Ammon's horn (tissue), 1 donor: ENCODE measurements at regions not wholly inside any gene's neighbourhood (a gene's known extent, or its start where the extent isn't known, plus 50 kb on each side); places are given as distances from the start of the nearest gene placed in this dataset.
A peak's percentile ranks its signal among the peaks of the same experiment; 100 is the strongest.
"Not testable (repeated sequence)": the region's sequence is repeated elsewhere in the genome, so short reads cannot be mapped to it uniquely, and the experiment has no call there.

ENCODE experiments used
- DNase-seq: peaks from one replicate; pipeline ENCODE4 v3.0.0-alpha.2; 2016; ENCODE audit warnings: low spot score

DNA sequence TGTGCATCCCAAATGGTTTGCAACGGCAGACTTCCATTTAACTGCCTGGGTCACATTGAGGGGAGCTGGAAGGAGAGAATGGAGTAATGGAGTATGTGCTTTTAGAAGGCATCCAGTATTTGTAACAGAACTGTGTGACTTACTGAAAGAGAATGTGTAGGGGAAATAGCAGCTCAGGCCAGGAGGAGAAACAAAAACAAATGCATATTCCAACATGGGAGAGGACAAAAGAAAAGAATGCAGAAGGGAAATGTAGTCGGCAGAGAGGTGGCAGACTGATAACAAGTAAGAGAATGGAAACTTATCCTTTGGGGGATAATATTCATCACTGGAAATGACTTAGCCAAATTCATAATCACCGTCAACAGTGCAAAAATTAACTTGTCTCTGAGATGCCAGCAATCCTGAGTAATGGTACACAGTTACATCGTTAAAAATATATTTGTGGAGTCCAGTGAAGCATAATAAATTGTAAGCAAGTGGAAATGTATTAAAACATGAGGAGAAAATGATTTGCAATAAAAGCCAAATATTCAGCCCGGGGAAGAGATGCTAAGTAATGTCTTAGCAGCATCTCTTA lies 294.9 kb upstream of the SGO1 start:
- DNase-seq: no peak

DNA sequence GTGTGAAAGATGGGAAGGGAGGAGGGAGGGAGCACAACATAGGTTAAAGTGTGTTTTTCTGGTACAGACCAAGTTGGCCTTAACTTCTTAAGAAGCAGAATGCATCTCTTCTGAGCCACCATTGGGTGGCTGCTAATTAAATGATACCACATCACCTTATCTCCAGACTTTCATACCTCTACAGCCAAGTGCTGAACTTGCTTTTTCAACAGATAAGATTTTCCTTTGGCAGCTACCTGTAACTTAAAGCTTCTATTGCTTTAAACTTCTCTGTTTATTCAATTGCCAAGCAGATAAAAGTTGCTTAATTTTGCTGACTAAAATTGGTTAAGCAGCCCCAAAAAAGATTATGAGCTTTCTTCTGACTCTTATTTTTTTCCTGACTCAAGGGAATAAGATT lies 292.4 kb upstream of the SGO1 start:
- DNase-seq: no peak

DNA sequence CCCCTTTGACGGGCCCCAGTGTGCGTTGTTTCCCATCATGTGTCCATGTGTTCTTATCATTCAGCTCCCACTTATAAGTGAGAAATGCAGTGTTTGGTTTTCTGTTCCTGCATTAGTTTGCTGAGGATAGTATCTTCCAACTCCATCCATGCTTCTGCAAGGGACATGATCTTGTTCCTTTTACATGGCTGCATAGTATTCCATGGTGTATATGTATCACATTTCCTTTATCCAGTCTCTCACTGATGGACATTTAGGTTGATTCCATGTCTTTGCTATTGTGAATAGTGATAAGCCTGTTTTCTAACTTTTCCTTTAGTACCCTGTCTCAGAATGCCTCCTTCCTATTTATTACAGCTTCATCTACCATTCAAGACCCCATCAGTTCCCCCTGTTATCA lies 278.2 kb upstream of the SGO1 start:
- DNase-seq: not testable (repeated sequence)

DNA sequence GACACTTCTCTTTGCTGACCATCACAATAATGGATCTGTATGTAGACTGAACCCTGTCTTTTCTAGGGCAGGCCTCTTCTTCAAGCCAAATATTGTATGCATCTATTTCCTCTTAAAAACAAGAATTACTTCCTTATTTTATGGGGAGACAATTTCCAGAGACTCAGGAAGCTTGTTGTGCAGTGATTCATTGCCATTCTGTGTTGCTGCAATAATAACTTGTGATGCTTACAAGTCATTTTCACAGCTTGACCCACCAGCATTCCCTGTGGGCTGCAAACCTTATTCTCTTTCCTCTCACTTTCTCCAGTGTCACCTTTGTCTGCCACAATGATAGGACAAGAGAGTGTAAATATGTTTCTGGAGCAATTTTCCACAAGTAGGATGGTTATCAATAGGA lies 276.7 kb upstream of the SGO1 start:
- no peak for DNase-seq

DNA sequence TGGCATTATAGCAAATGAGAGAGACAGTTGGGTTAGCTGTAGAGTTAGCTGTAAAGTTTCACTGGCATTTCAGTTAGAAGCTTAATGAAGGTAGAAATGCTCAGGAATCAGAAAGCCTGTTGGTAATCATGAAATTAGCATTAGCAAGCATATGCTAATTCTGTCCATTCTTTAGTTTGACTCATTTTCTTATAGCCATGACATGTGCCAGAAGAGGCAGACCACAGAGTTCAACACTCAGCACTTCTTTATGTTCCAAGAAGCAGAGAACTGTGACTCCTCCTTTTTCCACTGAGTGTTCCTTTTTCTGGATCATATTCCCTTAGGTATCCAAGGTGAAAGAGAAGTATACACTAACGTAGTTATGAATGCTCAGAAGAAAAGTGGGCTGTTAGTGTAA lies 276.2 kb upstream of the SGO1 start:
- no peak for DNase-seq

DNA sequence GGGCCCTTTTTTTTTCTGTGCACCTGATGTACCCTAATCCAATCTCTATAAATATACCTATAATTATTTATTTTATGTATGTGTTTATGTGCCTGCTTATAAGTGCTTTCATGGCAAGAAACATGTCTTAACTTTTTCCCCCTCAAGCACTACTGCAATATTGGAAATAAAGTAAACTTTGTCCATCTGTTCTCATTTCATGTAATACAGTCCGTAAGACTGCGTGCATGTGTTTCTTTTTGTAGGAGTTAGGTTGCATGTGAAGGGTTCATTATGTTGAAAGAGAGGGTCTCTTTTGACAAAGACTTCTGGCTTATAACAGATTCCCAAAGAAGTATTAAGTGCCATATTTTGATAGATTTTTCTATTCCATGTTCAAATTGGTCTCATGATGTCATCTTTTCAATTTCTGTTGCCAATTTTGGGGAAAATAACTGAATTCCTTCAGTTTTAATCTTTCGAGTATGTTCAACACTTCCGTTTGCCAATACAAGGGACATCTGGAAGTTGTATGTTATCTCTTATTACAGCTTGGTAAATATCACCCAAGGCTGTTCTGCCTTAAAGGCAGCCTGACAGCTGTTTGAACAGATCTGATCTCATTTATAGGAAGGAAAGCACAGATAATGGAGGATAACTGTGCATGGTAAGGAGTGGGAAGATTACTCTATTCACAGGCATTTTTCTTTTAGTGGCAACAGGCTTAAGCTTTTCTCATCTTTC lies 273.1 kb upstream of the SGO1 start:
- peak; percentile 3 for DNase-seq

DNA sequence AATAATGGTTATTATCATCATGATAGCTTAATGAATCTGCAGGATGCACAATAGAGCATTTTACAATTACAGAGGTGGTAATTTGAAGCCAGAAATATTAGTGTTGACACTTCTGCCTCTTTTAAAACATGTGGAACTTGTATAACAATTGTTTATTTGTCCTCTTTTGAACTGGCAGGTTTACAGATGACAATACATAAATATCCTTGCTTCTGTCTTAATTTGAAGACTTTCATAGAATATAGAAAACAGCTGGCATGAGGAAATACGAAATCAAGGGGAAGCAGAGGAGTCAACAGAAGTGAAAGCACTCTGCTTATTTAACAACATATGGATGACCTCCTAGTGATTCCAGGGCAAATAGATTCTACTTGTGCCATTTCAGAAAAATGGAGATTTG lies 270.5 kb upstream of the SGO1 start:
- no peak for DNase-seq

DNA sequence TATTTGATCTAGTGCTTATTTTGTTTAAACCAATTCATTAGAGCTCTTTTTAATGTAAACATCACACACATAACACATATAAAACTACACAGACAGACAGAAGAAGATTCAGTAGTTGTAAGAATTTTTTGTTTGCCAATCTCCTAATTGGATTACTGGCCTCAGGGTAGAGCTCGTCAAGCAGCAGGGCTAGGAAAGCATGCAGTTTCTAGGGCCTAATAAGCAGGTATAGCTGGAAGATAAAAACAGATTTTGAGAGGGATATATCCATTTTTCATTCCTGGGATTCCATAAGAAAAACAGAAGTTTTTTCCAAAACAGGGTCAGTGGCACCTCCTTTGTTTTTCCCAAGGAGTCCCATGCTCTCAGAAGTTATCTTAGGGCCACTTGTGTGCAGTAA lies 265.2 kb upstream of the SGO1 start:
- no peak for DNase-seq

DNA sequence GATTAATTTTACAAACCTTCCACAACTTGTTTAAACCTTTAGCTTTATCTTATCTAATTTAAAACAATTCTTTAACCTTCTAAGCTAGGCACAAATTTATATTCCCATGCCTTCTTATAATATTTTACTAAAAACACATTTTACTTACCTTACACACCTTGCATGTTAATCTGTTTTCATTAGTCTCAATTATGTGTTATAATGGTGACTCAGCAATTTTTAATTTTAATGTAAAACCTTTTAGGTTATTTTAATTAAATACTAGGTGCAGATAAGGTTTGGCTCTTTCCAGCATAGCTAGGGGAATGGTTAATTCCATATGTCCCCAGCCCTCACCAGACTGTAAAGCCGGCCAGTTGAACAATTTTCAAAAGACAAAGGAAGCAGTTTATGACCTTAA lies 264.6 kb upstream of the SGO1 start:
- no peak for DNase-seq

DNA sequence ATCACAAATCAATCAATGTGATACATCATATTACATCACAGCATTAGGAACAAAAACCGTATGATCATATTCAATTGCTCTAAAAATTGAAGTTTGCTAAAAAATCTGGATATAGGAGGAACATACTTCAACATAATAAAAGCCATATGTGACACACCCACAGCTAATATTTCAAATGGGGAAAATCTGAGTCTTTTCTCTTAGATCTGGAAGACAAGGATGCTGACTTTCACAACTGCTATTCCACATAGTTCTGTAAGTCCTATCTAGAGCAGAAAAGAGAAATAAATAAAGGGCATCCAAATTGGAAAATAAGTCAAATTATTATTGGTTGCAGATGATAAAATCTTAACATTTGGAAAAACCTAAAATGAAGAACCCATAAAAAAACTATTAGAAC lies 256.8 kb upstream of the SGO1 start:
- no peak for DNase-seq

DNA sequence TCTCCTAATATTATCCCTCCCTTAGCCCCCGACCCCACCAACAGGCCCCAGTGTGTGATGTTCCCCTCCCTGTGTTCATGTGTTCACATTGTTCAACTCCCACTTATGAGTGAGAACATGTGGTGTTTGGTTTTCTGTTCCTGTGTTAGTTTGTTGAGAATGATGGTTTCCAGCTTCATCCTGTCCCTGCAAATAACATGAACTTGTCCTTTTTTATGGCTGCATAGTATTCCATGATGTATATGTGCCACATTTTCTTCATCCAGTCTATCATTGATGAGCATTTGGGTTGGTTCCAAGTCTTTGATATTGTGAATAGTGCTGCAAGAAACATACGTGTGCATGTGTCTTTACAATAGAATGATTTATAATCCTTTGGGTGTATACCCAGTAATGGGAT lies 241.3 kb upstream of the SGO1 start:
- DNase-seq: not testable (repeated sequence)

DNA sequence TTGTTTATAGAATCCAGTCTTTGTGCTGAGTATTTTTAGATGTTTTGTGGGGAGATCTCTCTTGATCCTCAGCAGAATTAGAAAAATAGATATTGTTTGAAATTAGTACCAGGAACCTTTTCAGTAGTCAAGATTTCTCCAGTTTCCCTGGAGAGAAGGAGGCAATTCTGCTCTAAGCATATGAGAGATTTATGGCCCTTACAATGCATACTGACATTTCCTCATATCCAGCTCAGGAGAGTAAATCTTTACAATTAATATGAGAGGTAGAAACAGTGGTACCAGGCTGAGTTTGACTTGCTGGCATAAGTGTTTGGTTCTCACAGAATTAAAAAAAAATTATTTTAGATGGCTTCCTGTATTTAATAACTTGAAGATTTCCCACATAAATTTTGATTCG lies 239.1 kb upstream of the SGO1 start:
- no peak for DNase-seq

DNA sequence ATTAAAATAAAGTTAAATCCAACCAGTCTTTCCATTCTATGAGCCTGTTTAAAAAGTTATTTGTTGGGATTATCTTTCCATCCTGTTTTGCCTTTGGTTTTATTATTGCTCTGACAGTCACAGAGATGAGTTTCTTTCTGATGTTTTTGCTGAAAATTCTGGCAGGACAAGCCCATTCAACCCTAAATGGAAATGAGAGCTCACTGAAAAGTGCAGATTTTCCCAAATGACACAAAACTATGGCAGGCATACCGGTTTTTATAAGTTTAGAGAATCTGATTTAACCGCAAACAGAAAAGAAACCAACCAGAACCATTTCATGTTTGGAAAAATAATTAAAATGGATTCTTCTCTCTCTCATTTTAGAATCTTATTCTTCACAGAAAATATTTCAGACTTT lies 238.1 kb upstream of the SGO1 start:
- DNase-seq: no peak

DNA sequence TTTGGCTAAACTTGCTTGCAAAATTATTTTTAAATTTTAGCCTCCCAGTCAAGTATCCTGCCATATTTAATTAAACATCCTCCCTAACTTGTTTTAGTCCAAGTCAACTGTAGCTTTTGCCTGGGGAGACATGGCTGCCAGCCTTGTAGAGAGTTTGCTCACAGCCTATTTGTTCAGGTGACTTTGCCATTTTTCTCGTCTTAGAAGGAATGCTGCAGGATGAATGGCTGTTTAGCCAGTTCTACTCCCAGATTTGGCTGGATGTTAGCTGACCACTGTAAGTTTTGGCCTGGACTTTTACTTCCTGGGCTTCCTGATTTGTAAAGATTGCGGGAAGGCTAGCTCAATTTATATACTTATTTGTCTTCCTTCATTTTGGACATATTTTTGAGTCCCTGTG lies 236.4 kb upstream of the SGO1 start:
- DNase-seq: no peak

DNA sequence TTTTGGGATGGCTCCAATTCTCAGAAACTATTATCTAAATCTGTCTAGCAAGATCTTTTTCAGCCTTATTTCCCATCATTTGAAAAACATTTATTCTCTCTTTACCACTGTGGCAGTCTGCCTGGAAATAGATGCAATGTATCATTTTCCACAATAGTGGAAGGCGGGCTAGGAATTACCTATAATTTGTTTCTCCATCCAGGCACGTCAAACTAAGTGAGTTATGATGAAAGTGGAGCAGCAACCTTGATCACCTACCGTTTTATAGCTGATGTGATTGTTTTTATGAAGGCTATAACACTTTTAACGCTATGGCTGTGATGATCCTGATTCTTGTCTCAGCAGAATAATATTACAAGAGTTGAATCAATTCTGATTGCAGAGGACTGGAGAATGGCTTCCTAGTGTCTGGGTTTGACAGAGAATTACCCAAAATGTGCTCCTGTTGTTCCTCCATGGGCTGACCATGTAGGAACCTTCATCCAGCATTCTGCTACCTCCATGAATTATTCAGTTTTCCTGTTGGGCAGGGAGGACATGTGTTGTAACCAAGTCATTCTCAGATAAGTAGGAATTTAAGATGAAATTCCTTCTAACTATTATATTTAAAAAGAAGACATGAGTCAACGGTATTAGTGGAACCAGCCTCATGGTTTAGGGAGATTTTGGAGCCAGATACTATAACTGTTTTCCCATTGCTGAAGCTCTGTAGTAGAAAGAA lies 231.5 kb upstream of the SGO1 start:
- no peak for DNase-seq

DNA sequence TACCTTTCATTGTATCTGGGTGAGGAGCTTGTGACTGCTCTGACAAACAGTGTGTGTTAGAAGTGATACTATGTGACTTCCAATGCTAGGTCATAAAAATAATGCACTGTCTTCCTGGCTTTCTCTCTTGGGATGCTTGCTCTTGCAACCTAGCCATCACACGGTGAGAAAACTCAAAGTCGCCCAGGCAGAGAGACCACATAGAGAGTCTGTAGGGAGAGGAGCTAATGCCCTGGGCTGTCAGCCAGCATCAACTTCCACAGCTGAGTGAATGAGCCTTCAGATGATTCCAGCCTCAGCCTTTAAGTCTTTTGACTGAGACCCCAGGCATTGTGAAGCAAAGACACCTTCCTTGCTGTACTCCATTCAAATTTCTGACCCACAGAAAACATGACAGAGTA lies 220.6 kb upstream of the SGO1 start:
- DNase-seq: no peak

DNA sequence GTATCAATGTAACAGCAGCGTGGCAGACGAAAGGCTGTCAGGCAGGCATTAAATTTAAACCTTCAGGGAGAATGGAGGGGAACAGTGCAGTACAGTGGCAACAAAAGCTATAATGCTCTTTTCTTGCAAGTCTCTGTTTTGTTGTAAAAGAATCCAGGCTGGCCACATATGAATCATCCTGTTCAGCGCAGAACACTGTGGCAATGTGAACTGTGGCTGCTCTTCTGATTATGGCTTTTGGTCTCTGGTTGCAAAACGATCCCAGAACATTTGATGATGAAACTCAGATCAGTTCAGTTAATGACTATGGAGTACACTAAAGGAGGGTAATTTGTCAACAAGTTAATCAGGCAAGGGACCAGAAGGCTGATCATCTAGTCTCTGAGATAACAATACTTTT lies 219.7 kb upstream of the SGO1 start:
- peak; percentile 19 for DNase-seq

DNA sequence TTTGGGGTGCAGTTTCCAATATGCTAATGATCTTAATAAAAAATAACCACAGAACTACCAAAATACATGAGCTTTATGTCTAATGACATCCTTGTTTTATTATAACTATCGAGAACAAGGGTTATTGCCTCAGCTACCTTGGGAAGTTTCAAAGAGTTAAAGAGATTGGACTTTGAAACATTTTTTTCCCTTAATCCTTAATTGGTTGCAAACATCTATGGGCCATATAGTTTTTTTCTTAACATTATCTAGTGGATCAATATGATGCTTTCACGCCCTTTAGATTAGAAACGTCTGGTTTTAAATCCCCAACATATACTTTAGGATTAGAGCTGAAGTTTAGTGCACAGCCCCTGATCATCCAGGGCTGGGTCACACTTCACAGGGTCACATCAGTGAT lies 219.2 kb upstream of the SGO1 start:
- DNase-seq: no peak

DNA sequence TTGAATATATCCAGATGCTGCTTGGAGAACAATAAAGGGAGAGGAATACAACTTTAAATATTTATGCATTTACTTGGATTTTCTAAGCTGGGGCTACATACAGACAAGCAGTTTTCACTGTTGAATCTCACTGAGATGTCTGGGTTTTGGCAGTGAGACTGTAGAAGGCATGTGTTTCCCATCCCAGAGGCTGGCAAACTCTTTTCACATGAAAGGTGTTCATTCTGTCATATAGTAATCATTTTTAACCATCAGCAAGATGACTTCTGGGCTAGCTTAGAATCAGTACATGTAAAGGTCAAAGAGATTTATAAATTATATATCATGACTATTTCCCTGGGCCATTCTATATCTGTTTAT lies 218.7 kb upstream of the SGO1 start:
- DNase-seq: no peak

DNA sequence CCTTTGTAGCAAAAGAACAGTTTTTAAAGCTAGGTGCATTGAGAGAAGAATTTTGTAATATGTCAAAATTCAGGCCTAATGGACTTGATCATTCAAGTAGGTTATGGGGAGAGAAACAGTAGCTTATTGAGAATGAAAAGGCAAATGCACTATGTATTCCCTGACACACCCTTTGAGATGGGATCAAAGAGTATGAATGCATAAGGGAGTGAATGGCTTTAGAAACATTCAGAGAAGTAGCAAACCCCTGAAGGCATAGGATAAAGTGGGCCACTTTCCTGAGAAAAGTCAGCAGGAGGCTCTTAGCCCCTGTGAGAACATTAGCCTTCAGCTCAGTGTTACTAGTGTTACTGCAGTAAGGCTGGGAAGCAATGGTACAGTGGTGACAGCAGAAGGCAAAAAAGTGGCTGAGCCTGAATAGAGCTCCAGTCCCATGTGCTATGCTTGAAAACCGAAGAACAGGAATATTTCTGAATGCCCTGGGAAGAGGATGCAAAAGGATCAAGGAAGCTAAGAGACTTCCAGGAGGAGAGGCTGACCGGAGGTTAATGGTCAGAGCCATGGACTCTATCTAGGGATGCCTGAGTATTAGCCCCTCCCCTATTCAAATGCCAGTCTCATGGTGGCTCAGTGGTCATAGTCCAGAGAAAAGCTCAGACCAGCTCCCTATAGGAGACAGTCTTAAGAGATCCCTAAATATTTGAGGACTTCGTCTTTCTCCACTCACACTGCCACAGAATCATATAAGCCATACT lies 218.2 kb upstream of the SGO1 start:
- DNase-seq: no peak

DNA sequence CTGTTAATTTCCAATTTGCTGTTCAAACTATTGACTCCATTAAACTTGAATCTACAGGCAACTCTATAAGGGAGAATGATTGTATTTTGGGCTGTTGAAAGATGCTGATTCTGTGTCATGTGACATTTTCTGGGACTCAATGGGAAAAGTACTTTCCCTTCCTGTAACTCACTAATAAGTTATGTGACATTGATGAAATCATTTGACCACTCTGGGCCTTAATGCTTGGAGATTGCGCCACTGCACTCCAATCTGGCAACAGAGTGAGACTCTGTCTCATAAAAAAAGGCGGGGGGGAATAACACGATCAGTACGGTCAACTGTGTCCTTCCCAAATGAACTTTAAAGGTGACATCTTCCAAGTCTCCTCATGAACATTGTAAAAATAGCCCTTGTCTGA lies 215.2 kb upstream of the SGO1 start:
- no peak for DNase-seq

DNA sequence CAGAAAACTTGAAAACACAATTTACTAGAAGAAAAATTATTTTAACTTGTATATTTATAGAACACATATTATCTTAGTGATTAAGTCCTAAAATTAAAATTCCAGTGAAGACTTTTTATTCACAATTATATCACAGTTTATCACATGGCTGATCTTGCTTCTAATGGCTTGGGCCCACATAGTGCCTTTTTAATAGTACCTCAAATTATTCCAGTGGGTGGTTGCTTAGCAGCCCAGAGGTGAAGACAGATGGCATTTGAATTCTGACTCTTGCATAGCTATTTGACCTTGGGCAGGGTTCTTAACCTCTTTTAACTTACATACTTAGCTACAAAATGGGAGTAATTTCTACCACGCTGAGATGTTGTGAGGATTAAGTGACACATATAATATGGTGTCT lies 214.7 kb upstream of the SGO1 start:
- no peak for DNase-seq

DNA sequence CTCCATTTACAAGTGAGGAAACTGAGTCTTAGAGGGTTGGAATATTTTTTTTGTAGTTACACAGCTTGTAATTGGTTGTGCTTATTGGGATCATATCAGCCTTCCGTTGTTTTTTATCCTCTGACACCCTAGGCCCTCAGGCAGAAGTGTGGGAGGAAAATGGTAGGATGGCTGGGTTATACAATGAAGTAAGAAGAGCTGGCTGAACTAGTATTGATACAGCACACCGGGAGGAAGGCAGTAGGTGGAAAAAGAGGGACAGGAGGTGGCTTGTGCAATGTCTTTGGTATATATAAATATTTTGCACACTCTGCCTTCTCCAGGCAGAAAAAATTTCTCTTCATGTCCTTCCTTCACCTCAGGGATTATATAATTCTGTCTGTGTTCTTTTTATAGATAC lies 214.3 kb upstream of the SGO1 start:
- DNase-seq: no peak
